ENCODE measurements at regions not wholly inside any gene's neighbourhood (a gene's known extent, or its start where the extent isn't known, plus 50 kb on each side); places are given as distances from the start of the nearest gene placed in this dataset.

GRCh38 chr10:21315645-21316220 is 209.7 kb downstream of the SKIDA1 start:
- no peak for DNase-seq

- no peak for DNase-seq
Observed at GRCh38 chr10:21314906-21315644, 210.4 kb downstream of the SKIDA1 start.

- DNase-seq: no peak
Observed at GRCh38 chr10:21314111-21314626, 211.3 kb downstream of the SKIDA1 start.

GRCh38 chr10:21313691-21314090 is 211.8 kb downstream of the SKIDA1 start:
- DNase-seq: no peak

DNA sequence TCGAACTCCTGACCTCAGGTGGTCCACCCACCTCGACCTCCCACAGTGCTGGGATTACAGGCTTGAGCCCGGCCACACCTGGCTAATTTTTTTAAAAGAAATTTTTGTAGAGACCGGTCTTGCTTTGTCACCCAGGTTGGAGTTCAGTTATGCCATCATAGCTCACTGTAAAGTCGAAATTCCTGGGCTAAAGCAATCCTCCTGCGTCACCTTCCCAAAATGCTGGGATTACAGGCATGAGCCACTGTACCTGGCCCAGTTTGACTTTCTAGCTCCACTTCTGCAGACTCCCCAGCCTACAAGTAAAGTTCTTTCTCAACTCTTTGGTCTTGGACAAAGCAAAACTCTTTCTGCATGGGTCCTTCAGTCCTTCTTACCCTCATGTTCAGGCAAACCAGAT is 214.1 kb downstream of the SKIDA1 start:
- DNase-seq: no peak

DNA sequence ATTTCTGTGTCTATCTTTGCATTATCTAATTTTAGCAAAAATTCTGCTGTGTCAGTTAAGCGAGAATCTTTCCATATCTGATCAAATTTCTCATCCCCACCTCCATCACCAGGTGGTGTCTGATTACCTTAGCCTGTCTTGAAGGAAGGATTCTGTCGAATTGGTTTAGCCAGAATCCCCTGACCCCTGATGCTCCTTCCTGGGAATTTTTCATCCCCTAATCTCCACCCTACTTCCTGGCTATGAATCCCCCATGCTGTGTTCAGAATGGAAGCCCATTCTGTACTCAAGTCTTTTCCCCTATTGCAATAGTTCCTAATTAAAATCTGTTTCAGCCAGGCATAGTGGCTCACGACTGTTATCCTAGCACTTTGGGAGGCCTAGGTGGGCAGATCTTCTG is 216.1 kb downstream of the SKIDA1 start:
- no peak for DNase-seq

GRCh38 chr10:21308946-21309345 is 216.5 kb downstream of the SKIDA1 start:
- DNase-seq: no peak

- no peak for DNase-seq
Observed at GRCh38 chr10:21308018-21308417, 217.5 kb downstream of the SKIDA1 start.

DNA sequence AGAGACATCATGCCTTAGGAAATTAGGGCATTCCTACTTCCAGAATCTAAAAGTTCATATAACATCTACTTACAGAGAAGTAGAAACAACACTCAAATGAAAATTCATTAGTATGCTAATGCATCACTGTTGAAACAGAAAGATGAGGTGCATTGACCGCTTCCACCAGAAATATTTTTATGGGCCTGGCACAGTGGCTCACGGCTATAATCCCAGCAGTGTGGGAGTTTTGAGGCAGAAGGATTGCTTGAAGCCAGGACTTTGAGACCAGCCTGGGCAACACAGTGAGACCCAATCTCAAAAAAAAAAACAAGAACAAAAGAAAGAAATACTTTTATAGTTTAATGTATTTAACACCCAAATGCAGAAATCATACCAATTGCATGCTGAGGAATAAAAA is 220.9 kb downstream of the SKIDA1 start:
- no peak for DNase-seq

DNA sequence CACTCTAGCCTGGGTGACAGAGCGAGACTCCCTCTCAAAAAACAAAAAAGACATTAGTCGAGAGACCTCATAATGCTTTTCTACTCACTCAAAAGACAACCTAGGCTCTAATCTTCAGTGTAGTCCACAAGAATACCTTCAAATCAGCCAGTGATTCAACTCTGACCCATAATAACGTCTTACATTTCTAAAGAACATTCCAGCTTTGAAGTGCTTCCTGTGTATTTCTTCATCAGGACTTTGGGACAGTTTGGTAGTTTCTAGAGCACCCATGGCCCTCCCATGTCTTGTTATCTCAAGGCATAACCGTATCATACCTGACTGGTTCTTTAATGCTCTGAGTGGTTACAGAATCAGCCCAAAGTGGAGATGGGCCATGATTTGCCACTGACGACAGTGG is 221.3 kb downstream of the SKIDA1 start:
- no peak for DNase-seq

- DNase-seq: no peak
Observed at GRCh38 chr10:21300551-21300950, 224.9 kb downstream of the SKIDA1 start.

DNA sequence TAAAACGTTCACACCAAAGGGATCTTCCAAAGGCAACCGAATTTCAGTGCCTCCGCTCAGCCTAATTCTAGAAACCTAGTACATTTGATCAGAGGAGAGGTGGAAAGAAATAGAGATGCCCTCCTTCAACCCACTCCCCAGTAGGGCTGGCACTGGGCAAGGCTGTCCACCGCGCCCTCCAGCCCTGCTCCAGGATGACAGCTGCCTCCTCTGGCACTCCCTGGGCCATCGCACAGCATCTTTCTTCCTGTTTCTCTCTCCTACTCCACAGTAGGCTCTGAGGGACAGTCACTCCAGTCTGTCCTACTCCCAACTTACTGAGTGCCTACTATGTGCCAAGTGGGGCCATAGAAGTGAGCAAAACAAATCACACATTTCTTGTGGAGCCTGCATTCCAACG is 226.2 kb downstream of the SKIDA1 start:
- no peak for DNase-seq

- DNase-seq: no peak
Observed at GRCh38 chr10:21298701-21299100, 226.8 kb downstream of the SKIDA1 start.

DNA sequence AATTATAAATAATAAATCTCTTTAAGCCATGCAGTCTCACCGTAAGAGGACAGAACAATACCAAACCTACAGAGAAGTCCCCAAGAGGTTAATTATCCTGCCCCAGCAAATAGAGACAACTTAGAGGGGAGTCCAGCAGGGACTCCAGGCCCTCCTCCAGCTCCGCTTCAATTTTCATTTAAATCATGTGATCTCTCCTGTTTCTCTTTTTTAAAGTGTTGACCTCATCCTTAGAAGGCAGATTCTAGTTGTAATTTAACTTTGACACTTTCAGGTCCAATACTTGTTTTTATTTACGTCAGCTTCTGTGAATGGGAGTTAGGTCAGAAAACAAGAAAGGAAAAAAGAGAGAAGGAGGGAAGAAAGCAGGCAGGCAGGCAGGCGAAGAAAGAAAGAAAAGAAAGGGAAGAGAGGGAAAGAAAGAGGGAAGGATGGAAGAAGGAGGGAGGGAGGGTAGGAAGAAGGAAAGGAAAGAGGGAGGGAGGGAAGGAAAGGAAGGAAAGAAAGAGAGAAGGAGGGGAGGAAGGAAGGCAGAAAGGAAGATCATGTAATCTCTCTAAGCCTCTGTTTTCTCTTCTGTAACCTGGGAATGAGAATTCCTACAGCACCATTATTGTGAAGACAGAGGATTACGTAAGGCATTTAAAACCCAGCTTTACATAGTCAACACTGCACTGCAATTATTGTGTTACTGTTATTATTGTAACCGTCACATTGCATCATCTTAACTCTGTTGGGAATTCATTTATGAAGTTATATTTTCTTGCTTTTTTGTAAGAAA is 227.7 kb downstream of the SKIDA1 start:
- no peak for DNase-seq

DNA sequence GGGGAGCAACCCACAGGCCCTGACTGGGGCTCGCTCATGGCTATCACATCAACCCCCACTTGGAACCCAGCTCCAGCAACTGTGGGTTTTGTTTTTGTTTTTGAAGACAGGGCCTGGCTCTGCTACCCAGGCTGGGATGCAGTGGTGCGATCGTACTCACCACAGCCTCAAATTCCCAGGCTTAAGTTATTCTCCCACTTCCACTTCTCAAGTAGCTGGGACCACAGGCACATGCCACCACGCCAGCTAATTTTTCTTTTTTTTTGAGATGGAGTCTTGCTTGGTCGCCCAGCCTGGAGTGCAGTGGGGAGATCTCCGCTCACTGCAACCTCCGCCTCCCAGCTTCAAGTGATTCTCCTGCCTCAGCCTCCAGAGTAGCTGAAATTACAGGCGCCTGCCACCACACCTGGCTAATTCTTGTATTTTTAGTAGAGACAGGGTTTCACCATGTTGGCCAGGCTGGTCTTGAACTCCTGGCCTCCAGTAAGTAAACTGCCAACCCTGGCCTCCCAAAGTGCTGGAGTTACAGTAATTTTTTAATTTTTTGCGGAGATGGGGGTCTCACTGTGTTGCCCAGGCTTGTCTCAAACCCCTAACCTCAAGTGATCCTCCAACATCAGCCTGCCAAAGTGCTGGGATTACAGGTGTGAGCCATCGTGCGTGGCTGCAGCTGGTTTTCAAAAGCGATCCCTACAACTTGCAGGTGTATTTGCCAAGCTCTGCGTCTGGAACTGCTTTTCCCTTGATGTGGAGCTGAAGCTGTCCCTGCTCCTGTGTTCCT is 228.7 kb downstream of the SKIDA1 start:
- no peak for DNase-seq

DNA sequence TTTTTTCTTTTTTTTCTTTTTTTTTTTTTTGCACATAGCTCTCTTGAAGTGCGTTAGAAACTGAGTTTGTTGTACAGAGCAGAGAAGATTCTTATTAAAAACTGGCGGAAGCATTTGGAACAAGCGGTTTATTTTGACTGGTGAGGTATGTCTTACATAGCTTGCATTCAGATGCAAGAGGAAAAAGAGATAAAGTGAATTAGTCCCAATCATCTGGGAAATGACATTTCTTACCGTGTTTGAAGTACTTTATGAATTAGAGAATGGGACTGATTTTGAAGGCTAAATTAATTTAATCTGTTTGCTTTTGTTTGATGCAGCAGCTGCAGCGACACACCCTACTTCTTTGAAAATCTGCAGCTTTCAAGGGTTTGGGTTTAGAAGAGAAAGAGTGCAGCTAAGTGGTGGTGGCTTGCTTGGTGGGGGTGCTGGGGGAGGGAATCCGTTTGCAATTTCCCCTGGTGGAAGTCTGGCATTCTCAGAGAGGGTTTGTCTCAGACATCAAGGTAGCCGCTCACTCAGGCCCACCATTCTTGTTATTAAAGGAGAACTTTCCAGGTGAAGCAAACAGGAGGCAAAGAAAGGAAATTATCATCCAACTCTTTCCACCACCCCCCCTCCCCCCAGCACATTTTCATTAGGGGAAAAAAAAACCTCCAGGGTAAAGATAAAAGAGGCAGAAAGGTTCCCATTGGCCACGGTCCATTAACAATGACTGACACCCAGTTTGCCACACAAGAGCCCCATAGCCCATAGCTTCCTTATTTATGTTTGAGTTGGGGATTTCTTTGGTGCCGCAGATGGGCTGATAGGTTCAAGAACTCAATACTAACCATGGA is 231.7 kb downstream of the SKIDA1 start:
- peak; percentile 40 for DNase-seq

GRCh38 chr10:21292763-21293517 is 232.5 kb downstream of the SKIDA1 start:
- no peak for DNase-seq

- no peak for DNase-seq
Observed at GRCh38 chr10:21290499-21291160, 234.9 kb downstream of the SKIDA1 start.

DNA sequence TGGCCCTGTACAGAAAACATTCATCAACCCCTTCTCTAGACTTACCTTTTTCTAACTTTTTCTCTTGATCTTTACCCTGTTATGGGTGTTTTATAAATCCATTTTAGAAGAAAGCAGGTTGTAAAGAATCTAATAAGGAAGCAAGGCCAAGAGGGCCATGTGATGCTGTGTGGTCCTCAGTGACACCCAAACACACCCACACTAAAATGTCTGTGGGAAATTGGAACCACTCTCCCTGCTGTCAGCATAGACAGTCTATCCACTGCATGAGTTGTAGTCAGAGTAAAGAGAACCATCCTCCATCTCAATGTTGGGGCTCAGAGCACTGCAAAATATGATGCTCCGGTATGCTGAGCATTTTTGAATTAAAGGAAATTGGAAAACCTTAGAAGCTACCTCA is 235.5 kb downstream of the SKIDA1 start:
- no peak for DNase-seq

DNA sequence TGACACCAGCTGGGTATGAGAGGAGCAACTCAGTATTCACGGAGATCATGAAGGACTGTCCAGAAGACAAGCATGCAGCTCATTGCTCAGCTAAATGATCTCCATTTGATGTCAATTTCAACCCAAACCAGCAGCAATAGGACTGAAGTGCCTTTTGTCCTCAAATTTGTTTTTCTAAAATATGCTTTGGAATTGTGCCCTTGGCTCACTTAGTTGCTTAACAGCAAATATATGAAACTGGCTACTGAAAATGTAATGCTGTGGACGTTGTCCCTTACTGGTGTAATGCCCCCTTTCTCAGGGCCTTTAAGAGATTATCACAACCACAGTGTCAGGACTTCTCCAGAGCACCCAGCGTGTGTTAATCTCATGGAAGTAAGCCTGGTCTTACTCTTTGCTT is 236.2 kb downstream of the SKIDA1 start:
- no peak for DNase-seq

Measured in NCI-H1436 treated with DMSO at 0.1 percent for 48 hours (cell line).